ENCODE measurements at regions not wholly inside any gene's neighbourhood (a gene's known extent, or its start where the extent isn't known, plus 50 kb on each side); places are given as distances from the start of the nearest gene placed in this dataset.

GRCh38 chr4:54904953-54905352, 220.4 kb downstream of the KDR start:
- Histone ChIP-seq H3K36me3 (replicated peaks in 1 of 2; ENCODE audit: control insufficient read depth in 1 of 2, insufficient read depth in 2 of 2, low read length in 1 of 2) (no peaks in the 10 kb centered on the region), H3K9me3 (no peaks in the 10 kb centered on the region), H3K9me2 (no peaks in the 10 kb centered on the region), H3K79me2 (ENCODE audit: insufficient read depth) (no peaks in the 10 kb centered on the region), H3K4me1 (ENCODE audit: control insufficient read depth in 1 of 2, insufficient read depth in 2 of 2, low read depth in 1 of 2, low read length in 1 of 2) (peaks cover 0 to 2% of the 10 kb centered on the region in 2 experiments; a peak in 1 of 4 replicates), H3K27ac (ENCODE audit: low read depth in 2 of 2, low read length in 1 of 2) (no peak overlapping the region), H3K4me2 (no peak overlapping the region), H3K27me3 (ENCODE audit: insufficient read depth) (no peaks in the 10 kb centered on the region), H3K4me3 (ENCODE audit: low read depth in 2 of 2, low read length in 1 of 2) (no peak overlapping the region), H2AFZ (ENCODE audit: low read depth) (no peak overlapping the region), H3K9ac (no peak overlapping the region), H3F3A (replicated peaks; ENCODE audit: insufficient read depth) (no peaks in the 10 kb centered on the region), H4K20me1 (ENCODE audit: insufficient read depth) (no peaks in the 10 kb centered on the region)
- TF ChIP-seq USF2 (IDR thresholded peaks at IDR 0.05; ENCODE audit: borderline replicate concordance, low read depth, low read length) (no peak), CHD2 (IDR thresholded peaks at IDR 0.05; ENCODE audit: low read length, partially characterized antibody) (no peak), RAD21 (IDR thresholded peaks at IDR 0.05; ENCODE audit: low read length) (no peak), IRF3 (IDR thresholded peaks at IDR 0.05; ENCODE audit: low read depth, low read length) (no peak), FOXM1 (IDR thresholded peaks at IDR 0.05; ENCODE audit: low read depth) (no peak), JUND (IDR thresholded peaks at IDR 0.05) (no peak)
- POLR2A ChIA-PET: no interaction called here
- CTCF ChIA-PET: no interaction called here
- WGBS (ENCODE audit: low lambda C conversion rate): 13% methylated on average over 2 of the region's 2 CpGs
- DNase-seq: no peak

- no peaks in the 10 kb centered on the region for H3K79me2 ChIP-seq (ENCODE audit: insufficient read depth)
- CTCF ChIA-PET: interaction anchor here (1.4 to 1.6 kb wide), 2 partner anchors 10 to 52 kb away, joined by 3 to 4 read pairs; no protein-coding TSS in a partner anchor
These were observed 222.4 kb downstream of the KDR start for GRCh38 chr4:54902976-54903375.

More at GRCh38 chr4:54902976-54903375, 222.4 kb downstream of the KDR start:
- H3K4me3 ChIP-seq (ENCODE audit: low read depth in 2 of 2, low read length in 1 of 2): no peak overlapping the region
- no peak overlapping the region for H3K9ac ChIP-seq
- no peak overlapping the region for H2AFZ ChIP-seq (ENCODE audit: low read depth)
- no peak for DNase-seq
- no peaks in the 10 kb centered on the region for H3F3A ChIP-seq (replicated peaks; ENCODE audit: insufficient read depth)
- TF ChIP-seq FOXM1 (IDR thresholded peaks at IDR 0.05; ENCODE audit: low read depth) (no peak), USF1 (IDR thresholded peaks at IDR 0.05; ENCODE audit: borderline replicate concordance, low read depth) (no peak), RFX5 (IDR thresholded peaks at IDR 0.05; ENCODE audit: low read length) (no peak), RAD21 (IDR thresholded peaks at IDR 0.05; ENCODE audit: low read length) (no peak), MXI1 (IDR thresholded peaks at IDR 0.05; ENCODE audit: low read depth, low read length) (no peak), FOSL2 (IDR thresholded peaks at IDR 0.05; ENCODE audit: borderline replicate concordance, low read depth) (no peak), NFIC (IDR thresholded peaks at IDR 0.05; ENCODE audit: borderline replicate concordance) (no peak), GATA2 (CRISPR knock-in tag; IDR thresholded peaks at IDR 0.05) (no peak), TEAD4 (IDR thresholded peaks at IDR 0.05; ENCODE audit: borderline replicate concordance, insufficient read depth) (no peak), EP300 (IDR thresholded peaks at IDR 0.05; ENCODE audit: borderline replicate concordance in 1 of 2, low read depth in 1 of 2, low read length in 1 of 2) (no peak), JUND (IDR thresholded peaks at IDR 0.05) (no peak), ELF1 (IDR thresholded peaks at IDR 0.05) (no peak), SMC3 (IDR thresholded peaks at IDR 0.05; ENCODE audit: low read depth, low read length) (no peak), TAF1 (IDR thresholded peaks at IDR 0.05; ENCODE audit: borderline replicate concordance, low read depth, low read length) (no peak), NRF1 (IDR thresholded peaks at IDR 0.05; ENCODE audit: low read depth, low read length) (no peak), USF2 (IDR thresholded peaks at IDR 0.05; ENCODE audit: borderline replicate concordance, low read depth, low read length) (no peak)
- H3K36me3 ChIP-seq (replicated peaks in 1 of 2; ENCODE audit: control insufficient read depth in 1 of 2, insufficient read depth in 2 of 2, low read length in 1 of 2): no peaks in the 10 kb centered on the region
- H4K20me1 ChIP-seq (ENCODE audit: insufficient read depth): no peaks in the 10 kb centered on the region
- H3K4me2 ChIP-seq: no peak overlapping the region
- no peaks in the 10 kb centered on the region for H3K27me3 ChIP-seq (ENCODE audit: insufficient read depth)
- H3K9me2 ChIP-seq: no peaks in the 10 kb centered on the region
- no peaks in the 10 kb centered on the region for H3K9me3 ChIP-seq
- 63% methylated on average over 3 of the region's 3 CpGs for WGBS (ENCODE audit: low lambda C conversion rate)
- no peaks in the 10 kb centered on the region; a peak in 1 of 4 replicates for H3K4me1 ChIP-seq (ENCODE audit: control insufficient read depth in 1 of 2, insufficient read depth in 2 of 2, low read depth in 1 of 2, low read length in 1 of 2)
- POLR2A ChIA-PET: no interaction called here
- H3K27ac ChIP-seq (ENCODE audit: low read depth in 2 of 2, low read length in 1 of 2): no peak overlapping the region
